Left ventricle myocardium inferior (tissue), 1 donor: ENCODE measurements at regions not wholly inside any gene's neighbourhood (a gene's known extent, or its start where the extent isn't known, plus 50 kb on each side); places are given as distances from the start of the nearest gene placed in this dataset.

Experiments used
- DNase-seq: peaks from one replicate; pipeline ENCODE4 v3.0.0-alpha.2; 2020
- H3K27ac ChIP-seq: fragments of 200-600 bp; replicated peaks from 2 replicates; pipeline ENCODE4 v1.8.0; 2021
- H3K27me3 ChIP-seq: fragments of 200-600 bp; 2 replicates; pipeline ENCODE4 v1.8.0; 2021; ENCODE audit warnings: low read depth
- H3K36me3 ChIP-seq: fragments of 200-600 bp; 2 replicates; pipeline ENCODE4 v1.8.0; 2021
- H3K4me1 ChIP-seq: fragments of 200-600 bp; 2 replicates; pipeline ENCODE4 v1.8.0; 2021
- H3K4me3 ChIP-seq: fragments of 200-600 bp; 2 replicates; pipeline ENCODE4 v1.8.0; 2021; ENCODE audit warnings: mild to moderate bottlenecking, moderate library complexity
- H3K9me3 ChIP-seq: fragments of 200-600 bp; replicated peaks from 2 replicates; pipeline ENCODE4 v1.8.0; 2021
- intact Hi-C: fragments of 100-400 bp; cut with micrococcal nuclease; formaldehyde crosslinking; loops from one replicate; pipeline ENCODE4 v1.11.0; 2022
- TF ChIP-seq, protein P1 (sequence below): fragments of 200-600 bp; IDR thresholded peaks from 2 replicates; pipeline ENCODE4 v1.8.0; 2021; ENCODE audit warnings: antibody characterized with exemption, mild to moderate bottlenecking, borderline replicate concordance
- donor health status: DM: no; HTN: yes; CAD: no; lungs with severe emphysema.

DNA sequence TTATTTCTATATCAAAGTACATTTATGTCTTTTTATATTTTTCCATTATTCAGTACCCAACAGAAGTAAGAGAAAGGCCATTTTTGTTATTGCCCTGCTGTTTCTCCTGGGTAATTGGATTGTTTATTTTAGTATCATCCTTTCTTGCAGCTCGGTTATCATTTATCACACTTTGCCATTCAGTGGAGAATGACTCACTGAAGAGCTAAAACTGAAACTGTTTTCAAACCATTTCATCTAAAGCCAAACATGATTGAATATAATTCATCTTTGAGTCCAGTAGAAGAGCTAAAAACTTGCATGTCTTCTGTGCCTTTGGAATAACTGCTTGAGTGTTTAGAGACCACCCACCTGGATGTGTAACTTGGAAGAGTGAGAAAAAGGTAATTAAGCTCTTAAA is 139.5 kb upstream of the PRDM9 start:
- Histone ChIP-seq H3K9me3 (no peaks in the 10 kb centered on the region), H3K36me3 (no peaks in the 10 kb centered on the region), H3K4me1 (no peaks in the 10 kb centered on the region), H3K27ac (no peak overlapping the region), H3K4me3 (no peak overlapping the region), H3K27me3 (no peaks in the 10 kb centered on the region)
- no peak for DNase-seq
- TF ChIP-seq, protein P1, sequence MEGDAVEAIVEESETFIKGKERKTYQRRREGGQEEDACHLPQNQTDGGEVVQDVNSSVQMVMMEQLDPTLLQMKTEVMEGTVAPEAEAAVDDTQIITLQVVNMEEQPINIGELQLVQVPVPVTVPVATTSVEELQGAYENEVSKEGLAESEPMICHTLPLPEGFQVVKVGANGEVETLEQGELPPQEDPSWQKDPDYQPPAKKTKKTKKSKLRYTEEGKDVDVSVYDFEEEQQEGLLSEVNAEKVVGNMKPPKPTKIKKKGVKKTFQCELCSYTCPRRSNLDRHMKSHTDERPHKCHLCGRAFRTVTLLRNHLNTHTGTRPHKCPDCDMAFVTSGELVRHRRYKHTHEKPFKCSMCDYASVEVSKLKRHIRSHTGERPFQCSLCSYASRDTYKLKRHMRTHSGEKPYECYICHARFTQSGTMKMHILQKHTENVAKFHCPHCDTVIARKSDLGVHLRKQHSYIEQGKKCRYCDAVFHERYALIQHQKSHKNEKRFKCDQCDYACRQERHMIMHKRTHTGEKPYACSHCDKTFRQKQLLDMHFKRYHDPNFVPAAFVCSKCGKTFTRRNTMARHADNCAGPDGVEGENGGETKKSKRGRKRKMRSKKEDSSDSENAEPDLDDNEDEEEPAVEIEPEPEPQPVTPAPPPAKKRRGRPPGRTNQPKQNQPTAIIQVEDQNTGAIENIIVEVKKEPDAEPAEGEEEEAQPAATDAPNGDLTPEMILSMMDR, result no peak
- intact Hi-C loops, result no loop called here

DNA sequence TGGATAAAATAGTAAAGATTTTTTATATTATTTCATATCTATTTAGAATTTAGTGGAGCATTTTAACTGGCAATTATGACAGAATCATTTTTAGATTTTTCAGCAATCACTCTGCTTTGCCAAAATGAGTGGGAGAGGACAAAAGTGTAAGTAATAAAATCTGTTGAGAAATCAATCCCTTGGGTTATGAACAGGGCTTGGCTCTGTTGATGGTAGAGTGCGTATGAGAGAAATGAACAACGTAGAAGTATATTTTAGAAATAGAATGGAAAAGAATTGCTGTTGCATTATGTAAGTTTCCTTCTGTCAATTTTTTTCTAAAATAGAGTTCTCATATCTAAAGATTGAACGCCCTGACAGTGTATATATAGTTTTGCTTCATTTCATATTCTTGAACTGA is 154.1 kb upstream of the PRDM9 start:
- no peak for DNase-seq
- Histone ChIP-seq H3K27me3 (no peaks in the 10 kb centered on the region), H3K4me1 (no peaks in the 10 kb centered on the region), H3K4me3 (no peak overlapping the region), H3K36me3 (no peaks in the 10 kb centered on the region), H3K27ac (no peak overlapping the region), H3K9me3 (no peaks in the 10 kb centered on the region)
- TF ChIP-seq, protein P1, result no peak
- intact Hi-C loops, result no loop called here

DNA sequence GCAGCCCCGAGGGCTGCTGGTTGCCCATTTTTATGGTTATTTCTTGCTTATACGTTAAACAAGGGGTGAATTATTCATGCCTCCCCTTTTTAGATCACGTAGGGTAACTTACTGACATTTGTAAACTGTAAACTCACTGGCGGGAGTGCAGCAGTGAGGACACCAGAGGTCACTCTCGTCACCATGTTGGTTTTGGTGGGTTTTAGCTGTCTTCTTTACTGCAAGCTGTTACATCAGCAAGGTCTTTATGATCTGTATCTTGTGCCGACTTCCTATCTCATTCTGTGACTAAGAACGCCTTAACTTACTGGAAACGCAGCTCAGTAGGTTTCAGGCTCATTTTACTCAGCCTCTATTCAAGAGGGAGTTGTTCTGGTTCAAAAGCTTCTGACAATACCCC is 155.0 kb upstream of the PRDM9 start:
- TF ChIP-seq, protein P1, result peak; percentile 59
- Histone ChIP-seq H3K4me3 (no peak overlapping the region), H3K4me1 (no peaks in the 10 kb centered on the region), H3K27me3 (no peaks in the 10 kb centered on the region), H3K36me3 (no peaks in the 10 kb centered on the region), H3K9me3 (no peaks in the 10 kb centered on the region), H3K27ac (no peak overlapping the region)
- intact Hi-C loops, result no loop called here
- no peak for DNase-seq

DNA sequence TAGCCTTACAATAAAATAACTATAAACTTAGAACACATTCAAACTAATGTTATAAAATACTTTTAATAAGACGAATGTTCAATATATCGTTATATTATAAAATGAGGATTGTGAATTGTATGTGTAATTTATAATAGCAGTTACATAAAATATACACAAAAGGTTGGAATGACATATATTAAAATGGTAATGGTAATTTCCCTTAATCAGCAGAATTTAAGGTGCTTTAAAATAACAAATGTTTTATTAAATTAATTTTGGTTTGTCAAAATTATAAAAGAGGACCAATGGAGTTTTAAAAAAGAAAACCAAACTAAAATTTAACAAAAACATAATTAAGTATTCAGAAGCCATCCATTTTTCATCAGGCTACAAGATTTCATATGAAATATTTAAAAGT is 164.3 kb upstream of the PRDM9 start:
- H3K9me3 ChIP-seq, result peaks cover 7% of the 10 kb centered on the region
- no peak overlapping the region for H3K27ac ChIP-seq
- H3K36me3 ChIP-seq, result no peaks in the 10 kb centered on the region
- no peaks in the 10 kb centered on the region for H3K4me1 ChIP-seq
- intact Hi-C loops, result no loop called here
- no peak for DNase-seq
- TF ChIP-seq, protein P1, result no peak
- no peak overlapping the region for H3K4me3 ChIP-seq
- no peaks in the 10 kb centered on the region for H3K27me3 ChIP-seq

DNA sequence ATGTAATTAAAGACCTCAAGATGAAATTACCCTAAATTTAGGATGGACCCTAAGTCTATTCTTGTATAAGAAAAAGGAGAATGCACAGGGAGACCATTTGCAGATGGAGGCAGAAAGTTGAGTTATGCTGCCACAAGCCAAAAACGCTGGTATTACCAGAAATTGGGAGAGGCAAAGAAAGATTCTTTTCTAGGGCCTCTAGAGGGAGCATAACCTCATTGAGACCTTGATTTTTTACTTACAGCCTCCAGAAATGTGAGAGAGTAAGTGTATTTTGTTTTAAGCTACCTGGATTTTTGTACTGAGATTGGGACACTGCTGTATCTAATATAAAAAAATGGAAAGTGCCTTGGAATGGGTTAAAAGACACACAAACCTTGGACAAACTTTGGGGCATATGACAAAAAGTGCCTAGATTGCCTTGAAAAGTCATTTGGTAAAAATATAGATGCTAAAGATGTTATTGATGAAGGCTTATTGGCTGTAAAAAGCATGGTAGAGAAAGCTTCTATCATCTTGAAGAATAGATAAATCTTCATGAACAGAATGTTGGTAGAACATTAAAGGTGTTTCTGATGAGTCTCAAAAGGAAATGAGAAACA is 174.7 kb upstream of the PRDM9 start:
- Histone ChIP-seq H3K9me3 (no peaks in the 10 kb centered on the region), H3K36me3 (no peaks in the 10 kb centered on the region)

More for the DNA sequence above, 174.7 kb upstream of the PRDM9 start:
- H3K4me1 ChIP-seq, result no peaks in the 10 kb centered on the region
- no peak overlapping the region for H3K4me3 ChIP-seq
- intact Hi-C loops, result no loop called here
- TF ChIP-seq, protein P1, result peak; percentile 35
- H3K27ac ChIP-seq, result no peak overlapping the region
- DNase-seq, result no peak
- no peaks in the 10 kb centered on the region for H3K27me3 ChIP-seq
